GM18868 (cell line): ENCODE measurements at regions not wholly inside any gene's neighbourhood (a gene's known extent, or its start where the extent isn't known, plus 50 kb on each side); places are given as distances from the start of the nearest gene placed in this dataset.

Source experiments
- ATAC-seq: cut with Tn5 transposase; IDR thresholded peaks from one replicate; pipeline ENCODE4 v1.9.1; 2021; ENCODE audit warnings: mild to moderate bottlenecking, moderate library complexity; ENCODE audit not compliant: unreplicated experiment

DNA sequence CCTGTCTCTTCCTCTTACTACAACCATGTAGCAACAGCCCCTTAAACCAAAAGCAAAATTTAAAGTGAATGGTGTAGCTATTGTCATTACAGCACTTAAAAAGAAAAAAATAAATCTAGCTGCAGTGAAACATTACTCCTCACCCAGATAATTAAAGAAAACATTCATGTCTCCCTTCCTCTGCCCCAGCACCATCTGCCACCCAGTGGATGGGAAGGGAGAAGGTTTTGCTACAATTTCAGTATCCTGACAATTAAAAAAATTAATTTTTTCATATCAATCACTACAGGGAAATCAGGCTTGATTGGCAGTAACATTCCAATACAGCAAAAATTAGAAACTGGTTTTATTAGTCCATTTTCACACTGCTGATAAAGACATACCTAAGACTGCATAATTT is 147.4 kb upstream of the PUM3 start:
- no peak for ATAC-seq

DNA sequence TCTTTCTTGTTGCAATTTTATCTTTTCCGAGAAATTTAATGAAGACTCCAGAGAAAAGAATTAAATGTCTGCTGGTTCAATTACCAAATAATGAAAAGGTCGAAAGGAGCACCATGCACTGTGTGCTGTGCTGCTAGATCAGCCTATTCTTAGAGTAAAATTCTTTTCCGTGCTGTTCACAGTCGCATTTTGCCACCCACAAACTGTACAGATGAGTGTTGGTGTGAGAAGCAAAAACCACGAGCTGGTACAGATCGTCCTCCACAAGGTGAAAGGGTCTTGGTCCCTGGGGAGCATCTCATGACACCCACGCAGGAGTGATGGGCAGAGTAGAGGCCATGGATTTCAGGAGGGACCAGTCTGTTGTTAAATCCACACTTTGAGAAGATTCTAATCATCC is 143.8 kb upstream of the PUM3 start:
- no peak for ATAC-seq

DNA sequence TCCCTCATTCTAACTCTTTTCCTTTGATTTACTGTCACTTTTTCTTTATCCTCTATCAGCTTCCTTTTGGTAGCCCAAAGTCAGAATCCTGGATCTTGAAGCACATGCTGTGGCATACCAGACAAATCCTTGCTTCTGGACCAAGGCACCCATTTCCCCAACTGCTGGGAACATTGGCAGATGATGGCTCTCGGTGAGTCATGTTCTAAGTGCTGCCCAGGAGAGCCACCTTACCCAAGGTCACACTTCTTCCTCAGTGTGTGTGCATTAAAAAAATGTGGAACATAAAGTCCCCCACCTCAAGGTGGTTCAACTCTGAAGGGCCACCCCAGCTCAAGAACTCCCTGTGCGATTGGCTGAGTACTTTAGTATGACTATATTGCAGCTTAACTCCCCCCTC is 141.4 kb upstream of the PUM3 start:
- ATAC-seq = no peak

DNA sequence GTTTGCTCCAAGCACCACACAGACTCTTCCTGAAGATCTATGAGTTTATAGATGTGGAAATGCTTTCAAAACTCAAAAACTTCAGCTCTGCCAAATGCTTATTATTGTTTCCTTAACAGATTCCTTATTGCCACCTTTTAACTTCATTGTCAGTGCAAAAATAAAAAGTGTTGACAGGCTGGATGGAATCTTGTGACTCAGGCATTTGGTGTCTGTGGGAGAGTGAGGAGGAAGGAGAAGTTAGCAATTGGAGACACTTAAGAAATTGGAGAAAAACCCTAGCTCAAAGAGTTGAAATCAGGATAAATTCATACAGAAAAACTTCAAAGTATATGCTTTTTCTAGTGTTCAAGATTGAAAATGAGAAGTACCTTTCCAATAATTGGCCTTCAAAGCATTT is 140.6 kb upstream of the PUM3 start:
- ATAC-seq = no peak

DNA sequence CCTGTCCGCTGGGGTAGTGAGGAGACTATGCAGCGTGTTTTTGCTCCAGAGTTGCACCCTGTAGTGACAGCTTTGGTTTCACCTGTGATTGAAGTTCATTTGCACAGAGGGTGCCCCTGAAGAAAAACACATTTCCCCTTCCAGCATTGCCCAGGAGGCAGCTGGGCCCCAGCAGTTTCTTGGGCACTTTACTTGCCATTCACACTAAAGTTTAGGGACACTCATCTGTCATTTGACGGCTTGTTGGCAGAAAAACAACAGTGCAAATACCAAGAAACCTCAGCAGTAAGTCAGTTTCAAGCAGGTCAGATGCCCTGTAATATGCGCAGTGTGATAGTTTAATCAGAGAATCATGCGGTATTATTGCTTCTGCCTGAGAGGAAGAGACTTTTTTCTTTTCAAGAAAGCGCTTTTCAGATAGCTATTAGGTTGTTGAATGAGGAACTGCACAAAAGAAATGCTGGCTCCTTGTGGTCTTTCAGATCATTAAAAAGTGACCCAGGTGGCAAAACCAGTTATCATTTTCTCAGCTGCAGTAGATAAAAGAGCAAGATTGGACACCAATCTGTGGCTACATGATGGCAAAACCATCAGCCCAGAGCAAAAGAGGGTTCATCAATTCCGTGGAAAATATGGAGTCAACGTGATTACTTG is 136.2 kb upstream of the PUM3 start:
- no peak for ATAC-seq

DNA sequence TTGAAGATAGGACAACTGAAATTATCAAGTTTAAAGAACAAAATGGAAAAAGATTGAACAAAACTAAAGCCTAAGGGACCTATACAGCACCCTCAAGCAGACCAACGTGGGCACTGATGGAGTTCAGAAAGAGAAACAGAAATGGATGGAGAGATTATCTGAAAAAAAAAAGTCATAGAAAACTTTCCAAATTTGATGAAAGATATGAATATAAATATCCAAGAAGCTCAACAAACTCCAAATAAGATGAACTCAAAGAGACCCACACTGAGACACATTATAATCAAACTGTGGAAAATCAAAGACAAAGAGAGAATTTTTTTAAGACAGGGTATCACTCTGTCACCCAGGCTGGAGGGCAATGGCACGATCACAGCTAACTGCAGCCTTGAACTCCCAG is 128.6 kb upstream of the PUM3 start:
- no peak for ATAC-seq

DNA sequence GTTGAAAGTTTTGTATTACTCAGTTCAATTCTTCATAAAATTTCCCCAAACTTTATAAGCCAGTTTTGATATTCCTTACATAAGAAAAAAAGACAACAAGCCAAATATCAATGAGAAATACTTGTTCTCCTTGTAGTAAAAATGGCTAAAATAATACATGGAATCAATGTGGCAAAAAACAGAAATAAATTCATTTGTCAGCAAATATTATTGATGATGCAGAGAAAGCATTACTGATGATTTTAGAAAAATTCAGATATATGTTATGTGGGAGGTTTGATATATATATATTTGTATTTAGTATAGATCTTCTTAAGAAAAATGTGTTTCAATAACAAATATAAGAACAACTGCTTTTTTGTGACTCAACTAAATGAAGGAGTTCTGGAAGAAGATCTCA is 127.0 kb upstream of the PUM3 start:
- ATAC-seq = no peak

DNA sequence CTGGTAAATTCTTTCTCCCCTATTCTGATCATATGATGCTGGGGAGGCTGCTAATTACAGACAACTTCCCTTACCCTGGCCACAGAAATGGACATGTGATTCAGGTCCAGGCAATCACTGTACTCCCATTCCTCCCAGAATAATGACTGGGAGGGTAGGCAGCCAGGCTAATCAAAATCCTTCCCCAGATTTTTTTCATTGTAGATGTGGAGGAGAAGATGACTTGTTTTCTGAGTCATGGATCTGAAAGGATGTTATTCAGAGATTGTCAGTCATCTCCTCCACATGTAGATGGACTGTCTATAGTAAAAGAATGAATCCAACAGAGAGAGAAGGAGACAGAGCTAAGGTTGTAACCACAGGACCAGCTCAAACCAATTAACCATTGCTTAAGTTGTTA is 123.9 kb upstream of the PUM3 start:
- no peak for ATAC-seq

DNA sequence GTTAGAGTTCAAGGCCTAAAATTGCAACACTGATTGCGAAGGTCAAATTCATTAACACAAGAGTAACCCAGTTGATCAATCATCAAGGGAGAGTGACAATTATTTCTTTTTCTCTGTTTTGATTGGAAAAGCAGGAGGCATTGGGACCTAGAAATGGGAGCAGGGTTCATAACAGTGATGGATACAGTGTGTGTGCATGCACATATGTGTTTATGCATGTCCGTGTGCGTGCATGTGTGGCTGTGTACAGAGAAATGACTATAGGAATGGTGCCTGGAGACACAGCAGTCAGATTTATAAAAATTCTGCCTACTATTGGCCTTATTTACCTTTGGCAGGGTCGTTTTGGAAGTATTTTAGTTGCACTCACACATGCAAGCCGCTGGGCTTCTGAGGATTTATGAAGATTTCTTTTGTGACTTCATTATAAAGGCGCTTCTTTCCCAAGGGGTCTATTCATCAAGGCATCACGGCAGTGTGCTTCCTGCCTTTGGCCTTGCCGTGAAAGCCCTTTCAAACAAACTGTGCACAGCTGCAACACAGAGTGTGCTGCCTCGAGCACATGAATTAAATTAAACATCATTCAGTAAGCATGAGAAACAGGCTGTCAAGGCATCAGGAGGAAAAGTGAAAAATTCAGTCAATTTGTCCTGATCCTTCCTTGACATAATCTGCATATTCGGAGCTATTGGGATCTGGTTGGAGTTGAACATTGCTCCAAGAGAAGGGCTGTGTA is 122.8 kb upstream of the PUM3 start:
- no peak for ATAC-seq

DNA sequence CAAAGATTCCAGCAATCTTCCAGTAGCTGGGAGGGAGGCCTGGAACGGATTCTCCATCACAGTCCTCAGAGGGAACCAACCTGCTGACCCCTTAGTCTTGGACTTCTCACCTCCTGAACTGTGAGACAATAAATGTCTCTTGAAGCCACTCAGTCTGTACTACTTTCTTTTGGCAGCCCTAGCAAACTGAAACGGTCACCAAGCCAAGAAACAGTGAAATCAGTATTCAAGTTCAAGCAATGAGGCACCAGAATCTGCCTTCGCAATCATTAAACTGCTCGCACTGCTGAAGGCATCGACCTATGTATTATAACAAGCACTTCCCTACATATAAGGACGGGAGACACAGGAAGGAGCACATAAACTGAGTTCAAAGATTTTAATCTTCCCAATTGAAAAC is 120.6 kb upstream of the PUM3 start:
- no peak for ATAC-seq

DNA sequence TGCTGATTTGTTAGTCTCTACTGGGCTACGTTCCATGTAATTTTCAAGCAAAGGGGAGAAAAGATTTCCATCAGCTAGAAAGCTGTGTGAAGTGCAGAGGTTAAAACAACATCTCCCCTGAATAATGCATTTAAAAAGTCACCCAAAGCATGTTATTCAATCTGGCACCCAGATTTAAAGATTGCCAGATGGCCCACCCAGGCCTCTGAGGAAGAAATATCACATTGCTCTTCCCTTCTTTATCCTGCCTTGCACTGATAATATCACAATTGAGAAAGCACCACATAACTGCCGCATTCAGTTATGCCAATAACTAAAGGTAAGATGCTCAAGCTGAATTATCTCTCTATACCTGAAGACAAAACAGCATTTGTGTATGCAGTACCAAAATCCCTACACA is 119.4 kb upstream of the PUM3 start:
- no peak for ATAC-seq

DNA sequence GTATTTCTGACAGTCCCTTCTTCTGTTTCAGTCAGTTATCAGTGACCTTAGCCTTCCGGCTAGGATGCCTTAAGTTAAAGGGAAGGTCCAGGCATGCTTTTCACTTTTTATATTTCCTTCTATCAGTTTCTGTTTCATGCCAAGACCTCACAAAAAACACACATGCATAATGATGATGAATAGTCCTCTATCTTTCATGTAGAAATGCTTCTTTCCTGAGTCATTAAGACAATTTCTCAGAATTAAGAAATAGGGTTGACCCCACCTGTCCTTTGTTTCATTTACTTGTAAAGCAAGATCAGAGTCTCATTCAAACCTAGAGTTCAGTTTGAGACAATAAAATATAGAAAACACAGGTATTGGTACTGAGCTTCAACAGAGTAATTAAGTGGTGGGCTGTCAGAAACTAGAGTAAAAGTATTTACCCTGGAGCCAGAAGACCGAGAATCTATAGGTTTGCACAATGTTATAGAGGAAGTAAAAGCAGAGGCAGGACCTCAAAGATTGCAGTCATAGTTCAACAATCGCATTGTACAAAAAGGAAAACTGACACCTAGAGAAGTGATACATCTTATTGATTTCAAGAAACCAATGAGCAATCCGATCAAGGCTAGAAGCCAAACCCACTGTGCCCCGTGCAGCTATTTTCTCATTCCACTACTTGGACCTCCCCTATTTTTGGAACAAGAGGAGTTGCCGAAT is 118.7 kb upstream of the PUM3 start:
- peak; percentile 52 for ATAC-seq

DNA sequence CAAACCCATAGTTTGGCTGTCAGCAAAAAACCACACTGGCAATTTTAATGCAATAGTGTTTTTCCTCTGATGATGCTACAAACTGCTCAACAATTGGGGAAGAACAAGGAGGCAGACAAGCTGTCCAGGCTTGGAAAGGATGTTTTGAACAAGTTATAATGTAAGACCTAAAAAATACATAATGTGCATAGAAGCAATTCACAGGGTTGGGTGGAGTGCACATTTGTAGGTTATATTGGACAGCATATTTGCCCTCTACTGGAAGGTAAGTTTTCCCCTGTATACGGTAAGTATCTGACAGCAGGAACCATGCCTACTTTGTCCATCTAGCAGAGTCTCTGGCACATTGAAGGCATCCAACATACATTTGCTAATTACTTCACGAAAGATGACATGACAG is 114.3 kb upstream of the PUM3 start:
- no peak for ATAC-seq

DNA sequence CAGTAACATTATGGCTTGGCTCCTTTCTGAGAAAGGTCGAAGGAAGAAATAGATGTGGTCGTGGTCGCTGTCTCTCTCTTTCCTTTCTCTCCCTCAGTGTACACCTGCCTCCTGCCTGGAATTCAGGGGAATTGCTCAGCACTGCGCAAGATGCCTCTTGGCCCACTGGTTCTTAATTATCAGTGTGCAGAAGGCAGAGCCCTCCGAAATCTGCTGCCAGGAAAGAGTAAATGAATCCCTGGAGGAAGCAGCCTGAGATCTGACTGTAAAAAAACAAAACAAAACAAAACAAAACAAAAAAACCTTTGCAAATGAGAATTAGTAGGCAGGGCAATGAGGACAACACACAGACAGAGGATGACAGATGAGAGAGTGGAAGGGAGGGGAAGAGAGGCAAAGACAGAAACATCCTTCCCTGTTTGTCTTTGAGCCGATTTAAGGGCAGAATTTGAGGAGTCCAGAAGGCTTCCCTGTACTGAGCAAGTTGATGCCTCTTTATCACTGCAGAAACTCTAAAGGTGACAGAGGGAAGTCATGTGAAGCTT is 113.8 kb upstream of the PUM3 start:
- ATAC-seq = no peak

DNA sequence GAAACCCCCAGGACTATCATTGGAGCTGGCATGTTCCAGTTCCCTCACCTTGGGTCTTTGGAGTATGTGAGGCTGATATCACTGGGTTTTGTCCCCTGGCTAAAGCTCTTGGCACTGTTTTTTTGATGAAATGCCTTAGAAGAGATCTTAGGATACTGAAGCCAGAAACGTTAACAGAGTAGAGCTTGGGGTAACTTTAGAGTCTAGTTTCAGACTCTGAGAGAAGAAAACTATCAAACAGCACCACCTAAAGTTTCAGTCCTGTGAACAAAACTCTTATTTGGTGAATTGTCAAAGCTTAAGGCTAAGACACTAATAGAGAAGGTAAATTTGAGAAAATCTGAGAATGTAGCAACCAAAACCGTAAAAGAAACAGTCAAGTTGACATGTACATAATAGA is 111.7 kb upstream of the PUM3 start:
- no peak for ATAC-seq

DNA sequence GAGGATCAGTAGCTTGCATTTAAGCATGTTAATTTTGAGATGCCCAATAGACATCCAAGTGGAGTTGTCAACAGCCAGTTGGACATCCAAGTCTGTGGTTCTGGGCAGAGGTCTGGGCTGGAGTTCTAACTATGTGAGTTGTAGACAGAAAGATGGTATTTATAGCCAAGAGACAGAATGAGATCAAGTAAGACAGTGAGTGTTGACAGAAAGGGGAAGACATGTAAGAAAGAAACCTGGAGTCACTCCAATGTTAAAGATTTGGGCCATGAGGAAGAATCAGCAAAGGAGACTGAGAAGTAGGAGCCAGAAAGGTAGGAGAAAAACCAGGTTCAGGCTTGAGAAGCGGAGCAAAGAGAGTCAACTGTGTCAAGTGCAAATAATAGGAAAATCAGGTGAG is 95.5 kb upstream of the PUM3 start:
- ATAC-seq = no peak

DNA sequence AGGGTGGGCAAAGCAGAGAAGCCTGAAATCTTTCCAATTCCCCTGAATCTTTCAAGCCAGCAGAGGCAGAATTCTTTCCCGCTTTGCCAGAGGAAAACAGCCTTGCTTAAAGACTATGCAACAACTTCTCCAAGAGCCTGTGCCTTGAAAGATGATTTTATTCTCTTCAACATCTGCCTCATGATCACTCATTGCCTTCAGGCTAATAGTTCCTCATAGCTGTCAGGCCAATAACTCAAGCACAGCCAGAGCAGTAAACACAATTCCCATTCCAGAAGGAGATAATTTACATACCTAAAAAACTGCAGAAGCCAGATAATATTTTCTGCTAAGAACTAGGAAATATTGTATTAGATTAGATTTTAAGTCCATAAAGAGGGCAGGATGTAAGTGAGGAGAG is 92.3 kb upstream of the PUM3 start:
- ATAC-seq = no peak

DNA sequence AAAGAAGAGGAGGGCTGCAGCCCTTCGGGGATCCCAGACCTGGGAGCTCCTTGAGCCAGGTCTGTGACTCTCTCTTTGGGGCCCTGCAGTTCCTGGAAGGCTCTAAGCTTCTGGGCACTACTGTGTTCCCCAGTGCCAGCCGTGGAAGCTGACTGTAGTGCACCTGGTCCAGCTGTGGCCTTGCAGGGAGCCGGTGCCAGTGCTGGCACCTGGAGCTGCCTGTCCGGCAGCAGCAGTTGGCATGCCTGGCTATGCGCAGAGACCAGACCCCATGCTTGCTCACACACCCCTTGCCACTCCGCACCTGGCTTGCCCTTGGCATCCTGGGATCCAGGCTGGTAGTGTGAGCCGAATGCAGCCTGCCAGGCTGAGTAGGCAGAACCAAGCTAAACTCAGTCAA is 91.0 kb upstream of the PUM3 start:
- no peak for ATAC-seq

DNA sequence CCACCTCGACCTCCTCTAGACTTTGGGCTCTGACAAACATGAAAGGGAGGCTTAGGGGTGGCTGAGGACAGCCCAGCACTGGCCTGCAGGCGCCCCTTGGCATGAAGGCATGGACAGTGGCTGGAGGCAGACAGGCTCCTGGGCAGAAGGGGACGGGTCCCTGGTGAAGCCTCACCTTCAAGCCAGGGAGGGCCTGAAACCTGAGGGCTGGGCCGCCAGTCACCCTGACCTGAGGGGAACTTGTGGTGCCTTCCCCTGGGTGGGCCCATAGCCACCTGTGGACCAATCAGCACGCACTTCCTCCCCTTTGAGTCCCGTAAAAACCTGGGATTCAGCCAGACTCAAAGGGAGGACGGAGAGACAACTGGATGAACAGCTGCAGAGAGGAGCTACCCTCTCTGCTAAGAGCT is 90.4 kb upstream of the PUM3 start:
- ATAC-seq = no peak

DNA sequence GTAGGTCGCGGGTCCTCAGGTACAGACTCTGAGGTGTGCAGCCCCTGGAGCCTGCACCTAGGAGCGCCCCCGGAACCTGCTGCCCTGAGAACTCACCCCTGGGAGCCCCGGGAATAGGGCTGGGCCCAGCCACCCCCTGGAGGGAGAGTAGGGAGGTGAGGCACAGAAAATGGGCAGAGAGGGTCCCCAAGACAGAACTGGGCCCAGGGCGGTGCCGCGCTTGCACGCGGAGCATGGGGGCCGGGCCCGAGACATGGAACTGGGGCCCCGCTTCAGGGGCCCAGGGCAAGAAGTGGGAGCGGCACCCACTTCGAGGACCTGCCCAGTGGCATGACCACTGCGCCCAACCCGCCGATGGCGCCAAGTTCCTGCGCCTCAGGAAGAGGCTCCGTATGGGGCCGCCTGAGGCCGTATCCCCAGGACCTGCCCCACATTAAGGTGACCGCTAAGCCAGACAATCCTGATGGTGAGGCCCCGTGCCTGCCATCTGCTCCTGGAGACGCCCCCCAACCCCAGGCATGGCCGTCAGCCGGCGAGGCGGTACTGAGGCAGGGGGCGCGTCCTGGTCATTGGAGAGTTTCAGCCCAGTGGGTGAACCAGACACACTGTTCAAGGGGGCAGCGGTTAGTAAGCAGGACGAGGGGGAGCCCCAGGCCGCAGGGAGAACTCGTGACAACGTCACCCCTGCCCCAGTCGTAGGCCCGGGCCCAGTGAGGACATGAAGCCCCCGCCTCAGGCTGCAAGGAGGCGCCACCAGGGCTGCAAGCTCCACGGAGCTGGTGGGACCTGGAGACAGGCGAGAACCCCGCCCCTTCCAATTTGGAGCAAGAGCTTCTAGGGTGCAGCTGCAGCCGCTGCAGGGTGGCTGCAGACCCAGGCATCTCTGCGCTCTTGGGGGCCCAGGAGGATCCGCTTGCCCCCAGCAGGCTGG is 89.5 kb upstream of the PUM3 start:
- ATAC-seq = no peak

DNA sequence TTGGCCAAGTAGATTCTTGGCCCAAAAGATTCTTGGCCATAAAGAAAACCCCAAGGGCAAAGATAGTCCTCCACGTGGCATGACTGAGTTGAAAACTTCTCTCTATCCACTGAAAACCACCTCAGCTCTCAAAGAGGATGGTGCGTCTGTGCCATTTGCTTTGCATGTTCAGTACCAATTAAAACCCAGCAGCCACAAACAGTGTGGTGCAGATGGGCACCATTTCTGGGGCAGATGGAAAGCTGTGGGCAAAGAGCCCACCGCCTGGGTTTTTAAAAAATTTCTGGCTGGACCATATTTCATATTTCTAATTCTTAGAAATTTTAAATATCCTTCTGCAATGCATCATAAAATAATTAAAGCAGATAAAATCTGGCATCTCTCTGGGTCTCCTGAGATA is 84.5 kb upstream of the PUM3 start:
- ATAC-seq = no peak
